ENCODE measurements at regions not wholly inside any gene's neighbourhood (a gene's known extent, or its start where the extent isn't known, plus 50 kb on each side); places are given as distances from the start of the nearest gene placed in this dataset.
A peak's percentile ranks its signal among the peaks of the same experiment; 100 is the strongest.

GRCh38 chr13:22287343-22287920 lies 616.6 kb downstream of the FGF9 start:
- Mint-ChIP-seq H3K27me3 (ENCODE audit: unreplicated experiment) (peaks cover 2% of the 10 kb centered on the region), H3K27ac (ENCODE audit: unreplicated experiment) (no peak overlapping the region), H3K9me3 (ENCODE audit: unreplicated experiment) (no peaks in the 10 kb centered on the region), H3K4me3 (ENCODE audit: unreplicated experiment) (no peak overlapping the region), H3K4me1 (ENCODE audit: low read depth, unreplicated experiment) (no peaks in the 10 kb centered on the region), H3K36me3 (ENCODE audit: unreplicated experiment) (no peaks in the 10 kb centered on the region)
- no peak for TF ChIP-seq CTCF (IDR thresholded peaks at IDR 0.05; ENCODE audit: partially characterized antibody, unreplicated experiment)
- DNase-seq: no peak

DNA sequence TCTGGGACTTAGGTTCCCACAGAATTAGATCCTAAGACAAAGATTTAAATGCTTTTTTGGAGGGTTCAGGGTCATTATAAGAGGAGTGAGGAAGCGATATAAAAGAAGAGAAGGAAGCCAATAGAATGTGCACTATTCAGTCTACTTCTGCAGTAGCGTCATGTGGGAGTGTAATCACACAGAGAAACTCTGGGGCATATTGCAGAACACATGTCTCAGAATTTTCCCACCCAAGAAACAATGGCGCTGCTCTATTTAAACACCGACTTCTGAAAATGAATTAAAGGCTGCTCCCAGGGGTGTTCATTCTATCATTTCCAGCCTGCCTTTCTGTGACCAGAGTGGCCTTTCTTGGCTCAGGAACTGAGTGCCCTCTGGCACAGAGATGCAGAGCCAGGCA lies 617.6 kb downstream of the FGF9 start:
- H3K36me3 Mint-ChIP-seq (ENCODE audit: unreplicated experiment): no peaks in the 10 kb centered on the region
- H3K27ac Mint-ChIP-seq (ENCODE audit: unreplicated experiment): no peak overlapping the region
- H3K27me3 Mint-ChIP-seq (ENCODE audit: unreplicated experiment): peaks cover 2% of the 10 kb centered on the region
- TF ChIP-seq CTCF (IDR thresholded peaks at IDR 0.05; ENCODE audit: partially characterized antibody, unreplicated experiment): no peak
- no peaks in the 10 kb centered on the region for H3K4me1 Mint-ChIP-seq (ENCODE audit: low read depth, unreplicated experiment)
- no peaks in the 10 kb centered on the region for H3K9me3 Mint-ChIP-seq (ENCODE audit: unreplicated experiment)
- no peak for DNase-seq
- H3K4me3 Mint-ChIP-seq (ENCODE audit: unreplicated experiment): no peak overlapping the region

DNA sequence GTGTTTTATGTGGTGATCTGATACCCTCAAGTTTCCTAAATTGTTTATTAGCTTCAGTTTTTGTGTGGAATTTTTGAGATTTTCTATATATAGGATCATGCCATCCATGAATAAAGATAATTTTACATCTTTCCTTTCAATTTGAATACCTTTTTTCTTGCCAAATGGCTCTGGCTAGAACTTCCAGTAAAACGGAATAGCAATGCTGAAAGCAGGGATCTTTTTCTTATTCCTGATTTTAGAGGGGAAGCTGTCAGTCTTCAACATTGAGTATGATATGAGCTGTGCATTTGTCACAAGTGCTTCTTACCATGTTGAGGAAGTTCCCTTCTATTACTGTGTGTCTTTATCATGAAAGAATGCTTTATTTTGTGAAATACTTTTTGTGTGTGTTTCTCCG lies 618.8 kb downstream of the FGF9 start:
- Mint-ChIP-seq H3K27ac (ENCODE audit: unreplicated experiment) (no peak overlapping the region), H3K4me3 (ENCODE audit: unreplicated experiment) (no peak overlapping the region), H3K9me3 (ENCODE audit: unreplicated experiment) (no peaks in the 10 kb centered on the region), H3K36me3 (ENCODE audit: unreplicated experiment) (no peaks in the 10 kb centered on the region), H3K4me1 (ENCODE audit: low read depth, unreplicated experiment) (no peaks in the 10 kb centered on the region), H3K27me3 (ENCODE audit: unreplicated experiment) (peaks cover 2% of the 10 kb centered on the region)
- TF ChIP-seq CTCF (IDR thresholded peaks at IDR 0.05; ENCODE audit: partially characterized antibody, unreplicated experiment): no peak
- DNase-seq: no peak

DNA sequence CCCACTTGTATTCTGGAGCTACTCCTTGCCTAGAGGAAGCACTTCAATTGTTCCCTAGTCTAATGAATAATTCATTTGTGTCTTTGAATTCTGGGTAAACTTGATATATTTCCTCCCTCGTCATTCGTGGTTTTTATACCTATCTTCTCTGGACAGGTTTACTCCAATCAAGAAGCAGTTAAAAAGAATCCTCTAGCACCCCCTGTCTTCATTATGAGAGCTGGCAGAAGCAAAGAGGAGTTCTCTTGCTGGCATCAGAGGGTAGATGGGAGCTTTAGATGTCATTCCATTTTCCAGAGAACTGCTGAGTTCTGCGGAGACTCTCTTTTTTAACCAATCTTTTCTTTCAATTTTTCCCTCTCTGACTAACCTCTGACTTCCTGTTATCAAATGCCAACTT lies 627.7 kb downstream of the FGF9 start:
- no peaks in the 10 kb centered on the region for H3K9me3 Mint-ChIP-seq (ENCODE audit: unreplicated experiment)
- DNase-seq: no peak
- no peaks in the 10 kb centered on the region for H3K4me1 Mint-ChIP-seq (ENCODE audit: low read depth, unreplicated experiment)
- H3K36me3 Mint-ChIP-seq (ENCODE audit: unreplicated experiment): peaks cover 10% of the 10 kb centered on the region
- no peak for TF ChIP-seq CTCF (IDR thresholded peaks at IDR 0.05; ENCODE audit: partially characterized antibody, unreplicated experiment)
- no peaks in the 10 kb centered on the region for H3K27me3 Mint-ChIP-seq (ENCODE audit: unreplicated experiment)
- no peak overlapping the region for H3K27ac Mint-ChIP-seq (ENCODE audit: unreplicated experiment)
- H3K4me3 Mint-ChIP-seq (ENCODE audit: unreplicated experiment): no peak overlapping the region

- Mint-ChIP-seq H3K36me3 (ENCODE audit: unreplicated experiment) (peaks cover 5% of the 10 kb centered on the region), H3K4me3 (ENCODE audit: unreplicated experiment) (no peak overlapping the region), H3K27ac (ENCODE audit: unreplicated experiment) (no peak overlapping the region), H3K27me3 (ENCODE audit: unreplicated experiment) (no peaks in the 10 kb centered on the region), H3K4me1 (ENCODE audit: low read depth, unreplicated experiment) (no peaks in the 10 kb centered on the region), H3K9me3 (ENCODE audit: unreplicated experiment) (peaks cover 5% of the 10 kb centered on the region)
- TF ChIP-seq CTCF (IDR thresholded peaks at IDR 0.05; ENCODE audit: partially characterized antibody, unreplicated experiment): no peak
- peak; percentile 15 for DNase-seq
These were observed 641.0 kb downstream of the FGF9 start for GRCh38 chr13:22311734-22312404.

All from glutamatergic neuron (in vitro differentiated cells).